Osteoblast (primary cell): ENCODE measurements at regions not wholly inside any gene's neighbourhood (a gene's known extent, or its start where the extent isn't known, plus 50 kb on each side); places are given as distances from the start of the nearest gene placed in this dataset.

Experiments
- DNase-seq: peaks from one replicate; pipeline ENCODE4 v3.0.0; 2011; ENCODE audit warnings: low spot score, mixed read lengths; ENCODE audit not compliant: insufficient read length; ENCODE audit errors: missing footprints
- H2AFZ ChIP-seq: 2 replicates; pipeline ENCODE4 v1.6.0; 2011; ENCODE audit warnings: mild to moderate bottlenecking, low read length
- H3K27ac ChIP-seq: 2 replicates; pipeline ENCODE4 v1.5.1; 2011; ENCODE audit warnings: mild to moderate bottlenecking, low read depth, low read length, moderate library complexity
- H3K27me3 ChIP-seq: 2 replicates; pipeline ENCODE4 v1.6.0; 2012; ENCODE audit warnings: mild to moderate bottlenecking, control low read depth, inconsistent platforms, low read length, moderate library complexity; ENCODE audit not compliant: insufficient read depth
- H3K36me3 ChIP-seq: 2 replicates; pipeline ENCODE4 v1.5.1; 2011; ENCODE audit warnings: mild to moderate bottlenecking, low read length, control low read depth, moderate library complexity; ENCODE audit not compliant: insufficient read depth
- H3K4me1 ChIP-seq: 2 replicates; pipeline ENCODE4 v1.5.1; 2011; ENCODE audit warnings: mild to moderate bottlenecking, low read length, control low read depth, moderate library complexity; ENCODE audit not compliant: insufficient read depth
- H3K4me2 ChIP-seq: 2 replicates; pipeline ENCODE4 v1.6.0; 2011; ENCODE audit warnings: mild to moderate bottlenecking, low read length; ENCODE audit not compliant: insufficient read depth
- H3K4me3 ChIP-seq: fragments of 200-600 bp; sonication (generic); 3 replicates; pipeline ENCODE4 v1.5.1; 2012; ENCODE audit warnings: mild to moderate bottlenecking, low read length, inconsistent platforms; ENCODE audit not compliant: insufficient read depth
- H3K79me2 ChIP-seq: 2 replicates; pipeline ENCODE4 v1.6.0; 2012; ENCODE audit warnings: mild to moderate bottlenecking, low read length, control low read depth, inconsistent platforms; ENCODE audit not compliant: insufficient read depth
- H3K9me3 ChIP-seq: 2 replicates; pipeline ENCODE4 v1.5.1; 2011; ENCODE audit warnings: low read depth, low read length, control low read depth
- H4K20me1 ChIP-seq: 2 replicates; pipeline ENCODE4 v1.6.0; 2012; ENCODE audit warnings: mild to moderate bottlenecking, low read length, control low read depth; ENCODE audit not compliant: insufficient read depth
- TF ChIP-seq, protein P1 (sequence below): IDR thresholded peaks from 2 replicates; pipeline ENCODE4 v1.5.1; 2011; ENCODE audit warnings: mild to moderate bottlenecking, low read depth, low read length, moderate library complexity; ENCODE audit errors: extremely low read depth

DNA sequence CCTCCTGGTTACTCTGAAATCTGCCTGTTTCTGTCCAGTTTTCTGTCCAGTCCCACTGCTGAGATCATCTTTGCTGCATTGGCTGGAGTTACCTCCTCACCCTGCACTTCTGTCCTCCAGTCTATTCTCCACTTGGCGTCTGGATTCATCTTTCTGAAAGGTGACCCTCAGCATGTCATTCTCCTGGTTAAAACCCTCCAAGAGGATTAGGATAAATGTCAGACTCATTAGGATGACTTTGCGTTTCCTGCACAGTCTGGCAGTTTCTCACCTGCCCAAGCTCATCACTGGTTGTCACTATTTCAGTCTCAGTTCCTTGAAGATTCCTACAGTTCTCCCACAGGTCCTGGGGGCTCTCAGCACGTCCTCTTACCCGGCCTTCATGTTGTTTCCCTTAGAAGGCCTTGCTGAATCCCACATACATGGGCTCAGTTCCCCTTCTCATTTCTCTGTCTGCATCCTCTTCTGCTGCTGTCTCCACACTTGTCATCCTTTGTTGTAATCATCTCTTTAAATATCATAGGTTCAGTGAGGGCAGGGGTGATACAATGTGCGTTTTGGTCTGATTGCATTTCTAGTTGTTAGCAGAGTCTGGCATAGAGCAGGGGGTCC, 374.8 kb downstream of the QKI start:
- no peaks in the 10 kb centered on the region for H3K36me3 ChIP-seq
- no peak overlapping the region for H3K4me3 ChIP-seq
- no peak overlapping the region for H3K4me2 ChIP-seq
- no peaks in the 10 kb centered on the region for H3K9me3 ChIP-seq
- no peaks in the 10 kb centered on the region for H3K79me2 ChIP-seq
- H4K20me1 ChIP-seq, result no peaks in the 10 kb centered on the region
- TF ChIP-seq, protein P1, sequence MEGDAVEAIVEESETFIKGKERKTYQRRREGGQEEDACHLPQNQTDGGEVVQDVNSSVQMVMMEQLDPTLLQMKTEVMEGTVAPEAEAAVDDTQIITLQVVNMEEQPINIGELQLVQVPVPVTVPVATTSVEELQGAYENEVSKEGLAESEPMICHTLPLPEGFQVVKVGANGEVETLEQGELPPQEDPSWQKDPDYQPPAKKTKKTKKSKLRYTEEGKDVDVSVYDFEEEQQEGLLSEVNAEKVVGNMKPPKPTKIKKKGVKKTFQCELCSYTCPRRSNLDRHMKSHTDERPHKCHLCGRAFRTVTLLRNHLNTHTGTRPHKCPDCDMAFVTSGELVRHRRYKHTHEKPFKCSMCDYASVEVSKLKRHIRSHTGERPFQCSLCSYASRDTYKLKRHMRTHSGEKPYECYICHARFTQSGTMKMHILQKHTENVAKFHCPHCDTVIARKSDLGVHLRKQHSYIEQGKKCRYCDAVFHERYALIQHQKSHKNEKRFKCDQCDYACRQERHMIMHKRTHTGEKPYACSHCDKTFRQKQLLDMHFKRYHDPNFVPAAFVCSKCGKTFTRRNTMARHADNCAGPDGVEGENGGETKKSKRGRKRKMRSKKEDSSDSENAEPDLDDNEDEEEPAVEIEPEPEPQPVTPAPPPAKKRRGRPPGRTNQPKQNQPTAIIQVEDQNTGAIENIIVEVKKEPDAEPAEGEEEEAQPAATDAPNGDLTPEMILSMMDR, result no peak
- no peaks in the 10 kb centered on the region for H3K4me1 ChIP-seq
- H3K27me3 ChIP-seq, result no peaks in the 10 kb centered on the region
- H2AFZ ChIP-seq, result no peak overlapping the region
- DNase-seq, result no peak
- no peak overlapping the region for H3K27ac ChIP-seq

DNA sequence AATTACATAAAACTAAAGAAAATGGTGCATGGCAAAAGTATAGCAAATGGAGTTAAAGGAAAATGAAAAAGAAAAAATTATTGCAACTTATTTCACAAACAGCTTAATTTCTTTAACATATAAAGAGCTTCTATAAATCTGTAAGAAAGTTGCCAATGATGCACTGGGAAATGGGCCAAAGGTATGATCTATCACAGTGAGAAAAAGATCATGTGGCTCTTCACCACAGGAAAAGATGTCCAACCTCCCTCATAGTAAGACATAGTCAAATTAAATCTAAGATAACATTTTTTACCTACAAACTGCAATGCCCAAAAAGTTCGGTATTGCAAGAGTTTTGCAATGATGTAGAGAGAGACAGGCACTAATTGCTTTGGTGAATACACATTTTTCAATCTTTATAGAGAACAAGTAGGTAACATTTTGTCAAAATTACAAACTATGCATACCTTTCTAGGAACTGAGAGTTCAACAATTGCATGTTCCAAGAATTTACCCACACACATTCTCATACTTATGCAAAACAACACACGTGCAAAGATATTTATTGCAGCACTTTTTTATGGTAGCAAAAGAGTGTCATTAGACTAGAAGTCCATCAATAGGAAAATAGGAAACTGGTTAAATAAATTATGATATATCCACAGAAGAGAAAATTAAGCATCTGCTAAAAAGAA, 372.6 kb downstream of the QKI start:
- Histone ChIP-seq H3K27ac (no peak overlapping the region), H3K4me1 (no peaks in the 10 kb centered on the region), H3K9me3 (no peaks in the 10 kb centered on the region), H3K36me3 (no peaks in the 10 kb centered on the region), H4K20me1 (no peaks in the 10 kb centered on the region), H3K27me3 (no peaks in the 10 kb centered on the region), H2AFZ (no peak overlapping the region), H3K4me3 (no peak overlapping the region), H3K4me2 (no peak overlapping the region), H3K79me2 (no peaks in the 10 kb centered on the region)
- TF ChIP-seq, protein P1, result no peak
- no peak for DNase-seq

DNA sequence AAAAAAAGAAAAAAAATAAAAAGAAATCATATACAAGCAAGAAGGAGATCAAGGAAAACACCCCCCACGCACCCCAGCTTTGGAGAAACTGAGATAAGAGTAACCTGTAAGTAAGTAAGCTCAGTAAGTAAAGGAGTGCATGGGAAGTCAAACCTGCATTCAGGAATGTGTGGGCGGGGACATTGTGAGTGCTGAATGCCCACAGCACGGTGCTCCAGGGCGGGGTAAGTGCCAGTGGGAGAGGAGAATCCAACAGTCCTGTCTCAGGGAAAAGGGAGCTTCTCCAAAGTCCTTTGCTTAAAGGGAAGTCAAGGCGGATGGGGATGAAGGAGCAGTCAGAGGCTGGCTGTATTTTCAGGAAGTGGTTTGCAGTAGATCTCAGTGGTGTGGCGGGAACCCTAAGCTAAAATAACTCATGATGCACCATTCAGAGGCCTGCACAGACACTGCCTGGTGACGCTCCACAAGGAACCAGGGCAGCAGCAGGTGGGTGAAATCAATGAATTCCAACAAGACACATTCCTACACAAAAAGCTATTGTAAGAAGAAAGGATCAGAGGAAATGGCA, 368.0 kb downstream of the QKI start:
- TF ChIP-seq, protein P1, result no peak
- H3K9me3 ChIP-seq, result no peaks in the 10 kb centered on the region
- no peak for DNase-seq
- no peaks in the 10 kb centered on the region for H3K4me1 ChIP-seq
- H3K27me3 ChIP-seq, result no peaks in the 10 kb centered on the region
- no peak overlapping the region for H3K4me3 ChIP-seq
- no peaks in the 10 kb centered on the region for H4K20me1 ChIP-seq
- H3K79me2 ChIP-seq, result no peaks in the 10 kb centered on the region
- no peak overlapping the region for H3K27ac ChIP-seq
- no peak overlapping the region for H3K4me2 ChIP-seq
- H3K36me3 ChIP-seq, result no peaks in the 10 kb centered on the region
- no peak overlapping the region for H2AFZ ChIP-seq

DNA sequence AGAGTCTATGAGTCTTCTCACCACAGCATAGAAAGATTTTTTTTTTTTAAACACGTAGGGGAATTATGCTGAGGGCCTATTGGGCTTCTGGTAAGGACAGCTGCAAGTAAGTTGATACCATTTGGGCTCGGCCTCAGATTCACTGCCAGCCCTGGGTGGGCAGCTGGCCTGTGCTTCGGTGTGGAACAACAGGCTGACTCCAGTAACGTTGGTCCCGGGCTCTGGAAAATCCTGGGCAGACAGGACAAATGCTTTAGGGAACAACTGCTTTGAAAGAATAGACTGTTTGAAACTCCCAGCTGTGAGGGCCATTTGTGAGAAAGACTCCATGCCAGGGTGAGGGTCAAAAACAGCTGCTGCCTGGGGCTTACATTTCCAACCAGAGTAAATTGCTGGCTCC, 366.5 kb downstream of the QKI start:
- H3K27ac ChIP-seq, result no peak overlapping the region

More for the DNA sequence above, 366.5 kb downstream of the QKI start:
- no peak overlapping the region for H2AFZ ChIP-seq
- no peaks in the 10 kb centered on the region for H3K79me2 ChIP-seq
- DNase-seq, result no peak
- no peaks in the 10 kb centered on the region for H3K4me1 ChIP-seq
- H4K20me1 ChIP-seq, result no peaks in the 10 kb centered on the region
- H3K4me2 ChIP-seq, result no peak overlapping the region
- no peak overlapping the region for H3K4me3 ChIP-seq
- no peaks in the 10 kb centered on the region for H3K9me3 ChIP-seq
- no peaks in the 10 kb centered on the region for H3K36me3 ChIP-seq
- TF ChIP-seq, protein P1, result no peak
- no peaks in the 10 kb centered on the region for H3K27me3 ChIP-seq
